Central memory CD8-positive, alpha-beta T cell (primary cell): ENCODE measurements at regions not wholly inside any gene's neighbourhood (a gene's known extent, or its start where the extent isn't known, plus 50 kb on each side); places are given as distances from the start of the nearest gene placed in this dataset.

Experiments used
- ATAC-seq: fragments of 150-1000 bp; cut with Tn5 transposase; replicated peaks from 2 replicates; pipeline ENCODE4 v1.10.0; 2022; ENCODE audit warnings: mild to moderate bottlenecking, moderate FRiP score, moderate number of reproducible peaks; ENCODE audit not compliant: poor library complexity, severe bottlenecking; ENCODE audit errors: extremely low read depth
- DNase-seq, 2 donors: peaks; one replicate each; pipeline ENCODE4 v3.0.0; 2021; ENCODE audit warnings: low spot score in 2 of 2
- H3K27ac Mint-ChIP-seq: one replicate; pipeline ENCODE4 v1.8.0; 2022; ENCODE audit warnings: low read depth, mild to moderate bottlenecking, moderate library complexity, mixed read lengths
- H3K27me3 Mint-ChIP-seq: one replicate; pipeline ENCODE4 v1.8.0; 2022; ENCODE audit warnings: mixed read lengths
- H3K36me3 Mint-ChIP-seq: one replicate; pipeline ENCODE4 v1.8.0; 2022; ENCODE audit warnings: mild to moderate bottlenecking, moderate library complexity, mixed read lengths; ENCODE audit not compliant: insufficient read depth
- H3K4me1 Mint-ChIP-seq: one replicate; pipeline ENCODE4 v1.8.0; 2022; ENCODE audit warnings: mixed read lengths
- H3K4me3 Mint-ChIP-seq: one replicate; pipeline ENCODE4 v1.8.0; 2022; ENCODE audit warnings: mild to moderate bottlenecking, moderate library complexity, mixed read lengths
- H3K9me3 Mint-ChIP-seq: one replicate; pipeline ENCODE4 v1.8.0; 2022; ENCODE audit warnings: mixed read lengths

GRCh38 chr10:63697956-63698786 lies 177.0 kb downstream of the REEP3 start:
- H3K9me3 Mint-ChIP-seq, result no peaks in the 10 kb centered on the region
- H3K27ac Mint-ChIP-seq, result no peak overlapping the region
- H3K4me3 Mint-ChIP-seq, result no peak overlapping the region
- no peak for DNase-seq
- ATAC-seq, result no peak
- H3K36me3 Mint-ChIP-seq, result no peaks in the 10 kb centered on the region
- H3K27me3 Mint-ChIP-seq, result no peaks in the 10 kb centered on the region
- H3K4me1 Mint-ChIP-seq, result no peaks in the 10 kb centered on the region

- Mint-ChIP-seq H3K9me3 (no peaks in the 10 kb centered on the region), H3K36me3 (no peaks in the 10 kb centered on the region), H3K4me3 (no peak overlapping the region), H3K27ac (no peak overlapping the region), H3K4me1 (no peaks in the 10 kb centered on the region), H3K27me3 (no peaks in the 10 kb centered on the region)
- ATAC-seq, result no peak
- DNase-seq, result no peak
Observed at GRCh38 chr10:63698787-63699150, 177.6 kb downstream of the REEP3 start.

- Mint-ChIP-seq H3K4me1 (no peaks in the 10 kb centered on the region), H3K36me3 (no peaks in the 10 kb centered on the region), H3K27ac (no peak overlapping the region), H3K4me3 (no peak overlapping the region), H3K9me3 (no peaks in the 10 kb centered on the region), H3K27me3 (no peaks in the 10 kb centered on the region)
- ATAC-seq, result no peak
- no peak for DNase-seq
Observed at GRCh38 chr10:63699785-63700613, 178.8 kb downstream of the REEP3 start.

- Mint-ChIP-seq H3K9me3 (no peaks in the 10 kb centered on the region), H3K27ac (no peak overlapping the region), H3K27me3 (no peaks in the 10 kb centered on the region), H3K4me3 (no peak overlapping the region), H3K4me1 (no peaks in the 10 kb centered on the region), H3K36me3 (no peaks in the 10 kb centered on the region)
- ATAC-seq, result no peak
- DNase-seq, result no peak
Observed at GRCh38 chr10:63700631-63701156, 179.5 kb downstream of the REEP3 start.

- no peak overlapping the region for H3K27ac Mint-ChIP-seq
- H3K36me3 Mint-ChIP-seq, result no peaks in the 10 kb centered on the region
- H3K9me3 Mint-ChIP-seq, result no peaks in the 10 kb centered on the region
- H3K4me3 Mint-ChIP-seq, result no peak overlapping the region
- H3K4me1 Mint-ChIP-seq, result no peaks in the 10 kb centered on the region
- H3K27me3 Mint-ChIP-seq, result no peaks in the 10 kb centered on the region
- DNase-seq, result no peak
- ATAC-seq, result no peak
Observed at GRCh38 chr10:63702092-63702491, 180.9 kb downstream of the REEP3 start.

GRCh38 chr10:63703113-63703670 lies 182.0 kb downstream of the REEP3 start:
- no peaks in the 10 kb centered on the region for H3K27me3 Mint-ChIP-seq
- no peak for DNase-seq
- H3K36me3 Mint-ChIP-seq, result no peaks in the 10 kb centered on the region
- H3K9me3 Mint-ChIP-seq, result no peaks in the 10 kb centered on the region
- H3K4me3 Mint-ChIP-seq, result no peak overlapping the region
- H3K4me1 Mint-ChIP-seq, result no peaks in the 10 kb centered on the region
- no peak overlapping the region for H3K27ac Mint-ChIP-seq
- no peak for ATAC-seq

GRCh38 chr10:63703740-63704345 lies 182.6 kb downstream of the REEP3 start:
- Mint-ChIP-seq H3K4me1 (no peaks in the 10 kb centered on the region), H3K36me3 (no peaks in the 10 kb centered on the region)

GRCh38 chr10:63707254-63707910 lies 186.2 kb downstream of the REEP3 start:
- Mint-ChIP-seq H3K27ac (no peak overlapping the region), H3K27me3 (no peaks in the 10 kb centered on the region)
- ATAC-seq, result no peak

More at GRCh38 chr10:63703740-63704345, 182.6 kb downstream of the REEP3 start:
- Mint-ChIP-seq H3K27ac (no peak overlapping the region), H3K9me3 (no peaks in the 10 kb centered on the region), H3K4me3 (no peak overlapping the region), H3K27me3 (no peaks in the 10 kb centered on the region)
- no peak for DNase-seq
- no peak for ATAC-seq

GRCh38 chr10:63708421-63708820 lies 187.2 kb downstream of the REEP3 start:
- H3K27ac Mint-ChIP-seq, result no peak overlapping the region
- no peaks in the 10 kb centered on the region for H3K27me3 Mint-ChIP-seq
- ATAC-seq (no peak), DNase-seq (no peak)
- no peaks in the 10 kb centered on the region for H3K4me1 Mint-ChIP-seq
- no peaks in the 10 kb centered on the region for H3K36me3 Mint-ChIP-seq
- H3K4me3 Mint-ChIP-seq, result no peak overlapping the region
- H3K9me3 Mint-ChIP-seq, result no peaks in the 10 kb centered on the region

More at GRCh38 chr10:63707254-63707910, 186.2 kb downstream of the REEP3 start:
- no peak for DNase-seq
- H3K4me3 Mint-ChIP-seq, result no peak overlapping the region
- no peaks in the 10 kb centered on the region for H3K36me3 Mint-ChIP-seq
- no peaks in the 10 kb centered on the region for H3K4me1 Mint-ChIP-seq
- H3K9me3 Mint-ChIP-seq, result no peaks in the 10 kb centered on the region

GRCh38 chr10:63710703-63711102 lies 189.5 kb downstream of the REEP3 start:
- Mint-ChIP-seq H3K9me3 (no peaks in the 10 kb centered on the region), H3K4me3 (no peak overlapping the region), H3K27me3 (no peaks in the 10 kb centered on the region), H3K4me1 (no peaks in the 10 kb centered on the region), H3K27ac (no peak overlapping the region), H3K36me3 (no peaks in the 10 kb centered on the region)
- DNase-seq, result no peak
- no peak for ATAC-seq

- no peaks in the 10 kb centered on the region for H3K36me3 Mint-ChIP-seq
- ATAC-seq, result no peak
- no peak overlapping the region for H3K4me3 Mint-ChIP-seq
- H3K9me3 Mint-ChIP-seq, result no peaks in the 10 kb centered on the region
- H3K27ac Mint-ChIP-seq, result no peak overlapping the region
- no peaks in the 10 kb centered on the region for H3K27me3 Mint-ChIP-seq
- no peak for DNase-seq
- no peaks in the 10 kb centered on the region for H3K4me1 Mint-ChIP-seq
Observed at GRCh38 chr10:63711361-63711760, 190.2 kb downstream of the REEP3 start.
